Endothelial cell of umbilical vein (primary cell): ENCODE measurements at regions not wholly inside any gene's neighbourhood (a gene's known extent, or its start where the extent isn't known, plus 50 kb on each side); places are given as distances from the start of the nearest gene placed in this dataset.

Experiments used
- CTCF ChIP-seq, 2 donors: IDR thresholded peaks; 1 replicate in 1 of 2; 2 replicates in 1 of 2; pipeline ENCODE4 v1.5.1; 2011; ENCODE audit warnings: low read length in 2 of 2, mild to moderate bottlenecking in 2 of 2, moderate library complexity in 2 of 2, control low read depth in 1 of 2, inconsistent platforms in 1 of 2, low read depth in 1 of 2; ENCODE audit not compliant: insufficient read depth in 1 of 2; ENCODE audit errors: extremely low read depth in 1 of 2
- EZH2 ChIP-seq: IDR thresholded peaks from 2 replicates; pipeline ENCODE4 v1.6.1; 2012; ENCODE audit warnings: borderline replicate concordance, low read depth, mild to moderate bottlenecking, moderate library complexity, low read length, inconsistent platforms; ENCODE audit not compliant: severe bottlenecking
- FOS ChIP-seq: IDR thresholded peaks from 2 replicates; pipeline ENCODE4 v1.6.1; 2011; ENCODE audit warnings: mild to moderate bottlenecking, low read length, moderate library complexity, borderline replicate concordance; ENCODE audit not compliant: insufficient read depth
- GATA2 ChIP-seq: IDR thresholded peaks from 2 replicates; pipeline ENCODE4 v1.7.0; 2011; ENCODE audit warnings: low read depth, mild to moderate bottlenecking, moderate library complexity, mixed read lengths, low read length; ENCODE audit not compliant: insufficient read length, insufficient read depth
- JUN ChIP-seq: IDR thresholded peaks from 2 replicates; pipeline ENCODE4 v1.6.1; 2011; ENCODE audit warnings: borderline replicate concordance, low read depth; ENCODE audit not compliant: insufficient read length, insufficient read depth
- MAX ChIP-seq: IDR thresholded peaks from 2 replicates; pipeline ENCODE4 v1.6.1; 2011; ENCODE audit not compliant: insufficient read depth, insufficient read length
- POLR2A ChIP-seq: IDR thresholded peaks from 2 replicates; pipeline ENCODE4 v1.6.1; 2012; ENCODE audit warnings: low read depth, mild to moderate bottlenecking, control low read depth, low read length
- POLR2AphosphoS5 ChIP-seq: IDR thresholded peaks from 2 replicates; pipeline ENCODE4 v1.6.1; 2012; ENCODE audit warnings: low read depth, mild to moderate bottlenecking, control low read depth, low read length, moderate library complexity; ENCODE audit not compliant: insufficient read depth

GRCh38 chr6:72457738-72458137 lies 164.1 kb upstream of the KCNQ5 start:
- no peak for TF ChIP-seq CTCF (IDR thresholded peaks at IDR 0.05; ENCODE audit: extremely low read depth in 1 of 2, insufficient read depth in 1 of 2, low read depth in 1 of 2, low read length in 2 of 2)
- TF ChIP-seq EZH2: no peak
- no peak for TF ChIP-seq POLR2A
- no peak for TF ChIP-seq POLR2AphosphoS5
- TF ChIP-seq JUN: no peak
- TF ChIP-seq FOS: no peak
- no peak for TF ChIP-seq MAX
- no peak for TF ChIP-seq GATA2
